Transverse colon (tissue), 4 donors: ENCODE measurements at regions not wholly inside any gene's neighbourhood (a gene's known extent, or its start where the extent isn't known, plus 50 kb on each side); places are given as distances from the start of the nearest gene placed in this dataset.

Source experiments
- DNase-seq: peaks from one replicate; pipeline ENCODE4 v3.0.0-alpha.2; 2019
- H3K27ac ChIP-seq, 4 donors: fragments of 200-600 bp; sonication (generic); 2 replicates each; pipeline ENCODE4 v1.5.1; 2016 to 2018; ENCODE audit warnings: inconsistent platforms in 4 of 4
- H3K27me3 ChIP-seq: fragments of 200-600 bp; sonication (generic); 2 replicates; pipeline ENCODE4 v1.5.1; 2017; ENCODE audit warnings: inconsistent platforms
- H3K36me3 ChIP-seq, 4 donors: fragments of 200-600 bp; sonication (generic); 2 replicates each; pipeline ENCODE4 v1.5.1; 2017 to 2019; ENCODE audit warnings: inconsistent platforms in 4 of 4
- H3K4me1 ChIP-seq, 4 donors: fragments of 200-600 bp; sonication (generic); 2 replicates each; pipeline ENCODE4 v1.5.1; 2017 to 2020; ENCODE audit warnings: inconsistent platforms in 4 of 4
- H3K4me3 ChIP-seq, 4 donors: fragments of 200-600 bp; sonication (generic); 1 replicate in 1 of 4; 2 replicates in 3 of 4; pipeline versions ENCODE4 v1.5.1 to v1.6.1; 2017 to 2019; ENCODE audit warnings: inconsistent platforms in 4 of 4
- H3K9me3 ChIP-seq, 2 donors: fragments of 200-600 bp; sonication (generic); 2 replicates each; pipeline ENCODE4 v1.5.1; 2017 to 2019; ENCODE audit warnings: inconsistent platforms in 2 of 2
- CTCF ChIP-seq, 5 experiments: fragments of 200-600 bp in 3 of 5; fragments of 450-650 bp in 2 of 5; sonication (generic) in 3 of 5; IDR thresholded peaks; 1 replicate in 2 of 5; 2 replicates in 3 of 5; pipeline ENCODE4 v1.5.1; 2016 to 2017; ENCODE audit warnings: antibody characterized with exemption in 5 of 5, inconsistent platforms in 3 of 5, mild to moderate bottlenecking in 2 of 5, moderate library complexity in 1 of 5
- EP300 ChIP-seq: sonication (generic); formaldehyde crosslinking; IDR thresholded peaks from one replicate; pipeline ENCODE4 v1.6.1; 2017; ENCODE audit warnings: antibody characterized with exemption, low read depth
- POLR2A ChIP-seq: fragments of 450-650 bp; IDR thresholded peaks from one replicate; pipeline ENCODE4 v1.6.1; 2016; ENCODE audit warnings: antibody characterized with exemption, mild to moderate bottlenecking, moderate library complexity
- POLR2AphosphoS5 ChIP-seq, 3 donors: sonication (generic); formaldehyde crosslinking; IDR thresholded peaks; one replicate each; pipeline ENCODE4 v1.6.1; 2016; ENCODE audit warnings: antibody characterized with exemption in 3 of 3
- WGBS, 2 donors: methylation state at CpG; one replicate each; pipeline ENCODE4 v1.1.5; 2018; ENCODE audit warnings: low coverage in 1 of 2; 5-methylcytosine and 5-hydroxymethylcytosine counted together
- in situ Hi-C, 4 donors: fragments of 200-750 bp; cut with MboI; loops; one replicate each; pipeline versions ENCODE4 v1.15.0 to v1.15.1; 2017; ENCODE audit warnings: low sequenced_read_pairs in 3 of 4, low pct_ligation_motif_present in 1 of 4, low pct_unique_long_range_greater_than_20kb in 1 of 4
- intact Hi-C: fragments of 100-400 bp; cut with DNase I; formaldehyde crosslinking; loops from one replicate; pipeline ENCODE4 v1.15.1; 2023; ENCODE audit warnings: low total_unique reads

GRCh38 chr1:39124282-39124681, 80.2 kb upstream of the MACF1 start:
- Histone ChIP-seq H3K27me3 (no peaks in the 10 kb centered on the region), H3K9me3 (no peaks in the 10 kb centered on the region), H3K36me3 (no peaks in the 10 kb centered on the region), H3K4me1 (peaks cover 10 to 33% (median 20%) of the 10 kb centered on the region in 4 donors), H3K27ac (no peak overlapping the region), H3K4me3 (no peak overlapping the region)
- TF ChIP-seq EP300 (no peak), CTCF (IDR thresholded peaks at IDR 0.05) (no peak), POLR2A (no peak), POLR2AphosphoS5 (IDR thresholded peaks at IDR 0.05) (no peak)
- WGBS, 2 donors = 80 to 89% methylated on average over 1 of the region's 1 CpG
- intact Hi-C loops (no loop called here), in situ Hi-C loops (no loop called here)
- DNase-seq = no peak

GRCh38 chr1:39127513-39127912, 77.0 kb upstream of the MACF1 start:
- no peak for DNase-seq
- no peaks in the 10 kb centered on the region for H3K9me3 ChIP-seq
- peaks cover 25 to 56% (median 42%) of the 10 kb centered on the region in 4 donors for H3K4me1 ChIP-seq
- H3K36me3 ChIP-seq = no peaks in the 10 kb centered on the region
- peak overlapping the region; percentile 75 to 86 (median 78) for H3K27ac ChIP-seq
- TF ChIP-seq POLR2A (no peak), POLR2AphosphoS5 (IDR thresholded peaks at IDR 0.05) (peak in 1 of 3 donors; percentile 43)
- no peak overlapping the region for H3K4me3 ChIP-seq
- intact Hi-C loops = no loop called here
- H3K27me3 ChIP-seq = no peaks in the 10 kb centered on the region
- in situ Hi-C loops = no loop called here

DNA sequence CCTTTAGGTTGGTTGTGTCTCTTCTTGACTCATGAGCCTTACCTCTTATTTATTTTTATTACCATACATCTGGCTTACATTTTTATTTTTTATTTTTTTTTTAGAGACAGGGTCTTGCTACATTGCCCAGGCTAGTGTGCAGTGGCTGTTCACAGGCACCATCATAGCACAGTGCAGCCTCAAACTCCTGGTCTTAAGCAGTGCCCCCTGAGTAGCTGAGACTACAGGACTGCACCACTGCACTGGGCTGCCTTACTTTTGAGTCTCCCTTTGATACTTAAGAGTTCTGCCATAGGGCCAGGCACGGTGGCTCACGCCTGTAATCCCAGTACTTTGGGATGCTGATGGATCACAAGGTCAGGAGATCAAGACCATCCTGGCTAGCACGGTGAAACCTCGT, 76.4 kb upstream of the MACF1 start:
- intact Hi-C loops (no loop called here), in situ Hi-C loops (no loop called here)
- H3K36me3 ChIP-seq = no peaks in the 10 kb centered on the region
- peak overlapping the region; percentile 75 to 86 (median 78) for H3K27ac ChIP-seq
- peaks cover 25 to 62% (median 48%) of the 10 kb centered on the region in 4 donors for H3K4me1 ChIP-seq
- WGBS, 2 donors = 68% methylated on average over 4 of the region's 4 CpGs; no CpG with 5 or more reads in 1 of the 2 donors
- no peak for DNase-seq
- no peaks in the 10 kb centered on the region for H3K27me3 ChIP-seq
- no peak overlapping the region for H3K4me3 ChIP-seq
- H3K9me3 ChIP-seq = no peaks in the 10 kb centered on the region
- TF ChIP-seq CTCF (IDR thresholded peaks at IDR 0.05) = no peak
- no peak for TF ChIP-seq POLR2AphosphoS5 (IDR thresholded peaks at IDR 0.05)
- no peak for TF ChIP-seq EP300
- TF ChIP-seq POLR2A = no peak

GRCh38 chr1:39128959-39129358, 75.5 kb upstream of the MACF1 start:
- intact Hi-C loops (no loop called here), in situ Hi-C loops (no loop called here)
- Histone ChIP-seq H3K36me3 (no peaks in the 10 kb centered on the region), H3K9me3 (no peaks in the 10 kb centered on the region), H3K4me1 (peaks cover 25 to 68% (median 52%) of the 10 kb centered on the region in 4 donors), H3K27ac (peak overlapping the region; percentile 75 to 86 (median 78)), H3K4me3 (no peak overlapping the region), H3K27me3 (no peaks in the 10 kb centered on the region)
- WGBS, 2 donors = 40 to 61% methylated on average over 1 to 2 of the region's 2 CpGs
- TF ChIP-seq POLR2AphosphoS5 (IDR thresholded peaks at IDR 0.05) (peak in 2 of 3 donors; percentile 30 to 62), CTCF (IDR thresholded peaks at IDR 0.05) (no peak), EP300 (no peak), POLR2A (peak; percentile 37)
- peak; percentile 89 for DNase-seq

DNA sequence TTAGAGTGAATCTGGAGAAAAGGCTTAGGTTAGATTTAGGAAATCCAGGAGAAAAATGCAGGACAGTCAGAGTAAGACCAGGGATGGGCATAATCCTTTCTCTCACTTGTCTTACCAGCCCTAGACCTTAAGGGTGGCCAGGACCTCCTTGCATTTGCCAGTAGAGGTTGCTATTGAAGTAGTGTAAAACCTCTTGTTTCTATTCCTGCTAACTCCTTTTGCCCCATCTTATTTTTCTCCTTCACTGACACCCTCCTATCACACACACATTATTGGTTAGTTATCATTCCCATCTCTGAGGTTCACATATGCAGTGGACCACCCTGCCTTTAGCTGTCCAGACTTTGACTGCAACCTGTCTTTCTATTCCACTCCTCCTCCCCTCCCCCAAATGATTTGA, 75.0 kb upstream of the MACF1 start:
- H3K9me3 ChIP-seq = no peaks in the 10 kb centered on the region
- H3K36me3 ChIP-seq = no peaks in the 10 kb centered on the region
- TF ChIP-seq EP300 (no peak), CTCF (IDR thresholded peaks at IDR 0.05) (peak in 3 of 5 experiments; percentile 4 to 15 (median 12))
- intact Hi-C loops = no loop called here
- no peaks in the 10 kb centered on the region for H3K27me3 ChIP-seq
- in situ Hi-C loops = no loop called here
- H3K27ac ChIP-seq = peak overlapping the region; percentile 75 to 86 (median 78)
- DNase-seq = no peak
- H3K4me3 ChIP-seq = no peak overlapping the region
- H3K4me1 ChIP-seq = peaks cover 25 to 68% (median 52%) of the 10 kb centered on the region in 4 donors
